Left lobe of liver (tissue), 2 donors: ENCODE measurements at regions not wholly inside any gene's neighbourhood (a gene's known extent, or its start where the extent isn't known, plus 50 kb on each side); places are given as distances from the start of the nearest gene placed in this dataset.

ENCODE experiments used
- ATAC-seq: fragments of 200-7000 bp; cut with Tn5 transposase; one replicate; pipeline ENCODE4 v1.9.1; 2020; ENCODE audit warnings: mild to moderate bottlenecking, moderate library complexity
- DNase-seq: peaks from one replicate; pipeline ENCODE4 v3.0.0-alpha.2; 2020; ENCODE audit warnings: low spot score
- donor health status: DM: no; HTN: no; CAD: no; lungs with moderate emphysema.
- donor health status: DM: no; HTN: yes; CAD: no.

GRCh38 chr2:145484448-145485097 is 964.7 kb upstream of the ZEB2 start:
- DNase-seq, result no peak
- peak; percentile 36 for ATAC-seq

- DNase-seq (no peak), ATAC-seq (no peak)
Measured at GRCh38 chr2:145483854-145484253, 963.9 kb upstream of the ZEB2 start.

- no peak for DNase-seq
- ATAC-seq, result no peak
Measured at GRCh38 chr2:145481334-145481922, 961.5 kb upstream of the ZEB2 start.

GRCh38 chr2:145464866-145465265 is 944.9 kb upstream of the ZEB2 start:
- no peak for DNase-seq
- no peak for ATAC-seq

- no peak for ATAC-seq
- no peak for DNase-seq
Measured at GRCh38 chr2:145460112-145460511, 940.2 kb upstream of the ZEB2 start.

GRCh38 chr2:145431181-145431951 is 911.4 kb upstream of the ZEB2 start:
- DNase-seq, result no peak
- ATAC-seq, result no peak

- no peak for ATAC-seq
- no peak for DNase-seq
Measured at GRCh38 chr2:145423809-145424208, 903.9 kb upstream of the ZEB2 start.

- DNase-seq, result no peak
- ATAC-seq, result no peak
Measured at GRCh38 chr2:145422576-145422975, 902.7 kb upstream of the ZEB2 start.

- DNase-seq, result no peak
Measured at GRCh38 chr2:145421841-145422240, 901.9 kb upstream of the ZEB2 start.

GRCh38 chr2:145416640-145417039 is 896.7 kb upstream of the ZEB2 start:
- DNase-seq (no peak), ATAC-seq (no peak)

More at GRCh38 chr2:145421841-145422240, 901.9 kb upstream of the ZEB2 start:
- ATAC-seq, result no peak

GRCh38 chr2:145415151-145415550 is 895.2 kb upstream of the ZEB2 start:
- DNase-seq (no peak), ATAC-seq (no peak)

- no peak for ATAC-seq
Measured at GRCh38 chr2:145413261-145414030, 893.5 kb upstream of the ZEB2 start.

GRCh38 chr2:145412155-145412554 is 892.2 kb upstream of the ZEB2 start:
- ATAC-seq (no peak), DNase-seq (no peak)

More at GRCh38 chr2:145413261-145414030, 893.5 kb upstream of the ZEB2 start:
- DNase-seq, result no peak

GRCh38 chr2:145411493-145411892 is 891.6 kb upstream of the ZEB2 start:
- DNase-seq, result no peak
- ATAC-seq, result no peak

GRCh38 chr2:145410086-145410485 is 890.2 kb upstream of the ZEB2 start:
- ATAC-seq, result no peak
- DNase-seq, result no peak

GRCh38 chr2:145408980-145409379 is 889.1 kb upstream of the ZEB2 start:
- ATAC-seq (no peak), DNase-seq (no peak)

GRCh38 chr2:145404690-145405089 is 884.8 kb upstream of the ZEB2 start:
- DNase-seq, result no peak
- ATAC-seq, result no peak

GRCh38 chr2:145402706-145403277 is 882.9 kb upstream of the ZEB2 start:
- ATAC-seq, result no peak
- no peak for DNase-seq

- ATAC-seq, result no peak
- no peak for DNase-seq
Measured at GRCh38 chr2:145399131-145399530, 879.2 kb upstream of the ZEB2 start.

- ATAC-seq (no peak), DNase-seq (no peak)
Measured at GRCh38 chr2:145394181-145394580, 874.3 kb upstream of the ZEB2 start.

- DNase-seq (no peak), ATAC-seq (no peak)
Measured at GRCh38 chr2:145386973-145387372, 867.1 kb upstream of the ZEB2 start.
